Parathyroid adenoma (tissue), 2 donors: ENCODE measurements at regions not wholly inside any gene's neighbourhood (a gene's known extent, or its start where the extent isn't known, plus 50 kb on each side); places are given as distances from the start of the nearest gene placed in this dataset.

Source experiments
- H2AFZ ChIP-seq: fragments of 300-600 bp; sonication (generic); one replicate; pipeline ENCODE4 v1.7.0; 2017; ENCODE audit warnings: antibody characterized with exemption, mild to moderate bottlenecking
- H3K27ac ChIP-seq: fragments of 300-600 bp; sonication (generic); one replicate; pipeline ENCODE4 v1.7.0; 2017
- H3K27me3 ChIP-seq: fragments of 300-600 bp; sonication (generic); one replicate; pipeline ENCODE4 v1.7.0; 2017; ENCODE audit warnings: low read length; ENCODE audit not compliant: control insufficient read depth, insufficient read depth
- H3K36me3 ChIP-seq: fragments of 300-600 bp; sonication (generic); one replicate; pipeline ENCODE4 v1.7.0; 2017; ENCODE audit warnings: low read length; ENCODE audit not compliant: control insufficient read depth, insufficient read depth
- H3K4me1 ChIP-seq: fragments of 300-600 bp; sonication (generic); one replicate; pipeline ENCODE4 v1.7.0; 2017; ENCODE audit warnings: control low read depth
- H3K4me2 ChIP-seq: fragments of 300-600 bp; sonication (generic); one replicate; pipeline ENCODE4 v1.7.0; 2017; ENCODE audit warnings: low read length
- H3K4me3 ChIP-seq: fragments of 300-600 bp; sonication (generic); one replicate; pipeline ENCODE4 v1.7.0; 2017; ENCODE audit warnings: low read depth, low read length
- H3K79me2 ChIP-seq: fragments of 300-600 bp; sonication (generic); one replicate; pipeline ENCODE4 v1.7.0; 2017; ENCODE audit warnings: control low read depth
- H3K9ac ChIP-seq: fragments of 300-600 bp; sonication (generic); one replicate; pipeline ENCODE4 v1.7.0; 2017; ENCODE audit warnings: mild to moderate bottlenecking
- H3K9me3 ChIP-seq: fragments of 300-600 bp; sonication (generic); one replicate; pipeline ENCODE4 v1.7.0; 2017; ENCODE audit warnings: low read length; ENCODE audit not compliant: control insufficient read depth
- TF ChIP-seq, protein P1 (sequence below): fragments of 300-600 bp; sonication (generic); IDR thresholded peaks from one replicate; pipeline ENCODE4 v1.7.0; 2017; ENCODE audit warnings: antibody characterized with exemption, mild to moderate bottlenecking
- donor health status: primary hyperparathyroidism.

DNA sequence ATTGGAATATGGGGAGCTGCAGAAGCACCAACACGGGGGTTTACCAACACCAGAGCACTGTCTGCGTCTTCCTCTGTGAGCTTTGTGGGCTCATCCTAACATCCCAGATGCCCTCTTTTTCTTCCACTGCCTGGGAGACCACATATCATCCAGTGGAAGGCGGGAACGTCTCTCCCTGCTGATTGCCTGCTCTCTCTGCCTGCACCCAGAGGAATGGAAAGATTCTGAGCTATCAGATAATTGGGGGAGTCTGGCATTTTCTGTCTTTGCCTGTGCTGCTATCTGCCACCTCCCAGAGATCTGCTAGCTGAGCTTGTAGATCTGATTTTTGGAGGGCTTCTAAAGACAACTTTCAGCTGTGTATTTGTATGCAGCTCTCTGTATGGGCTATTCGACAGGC lies 166.2 kb upstream of the PLXNA2 start:
- TF ChIP-seq, protein P1, sequence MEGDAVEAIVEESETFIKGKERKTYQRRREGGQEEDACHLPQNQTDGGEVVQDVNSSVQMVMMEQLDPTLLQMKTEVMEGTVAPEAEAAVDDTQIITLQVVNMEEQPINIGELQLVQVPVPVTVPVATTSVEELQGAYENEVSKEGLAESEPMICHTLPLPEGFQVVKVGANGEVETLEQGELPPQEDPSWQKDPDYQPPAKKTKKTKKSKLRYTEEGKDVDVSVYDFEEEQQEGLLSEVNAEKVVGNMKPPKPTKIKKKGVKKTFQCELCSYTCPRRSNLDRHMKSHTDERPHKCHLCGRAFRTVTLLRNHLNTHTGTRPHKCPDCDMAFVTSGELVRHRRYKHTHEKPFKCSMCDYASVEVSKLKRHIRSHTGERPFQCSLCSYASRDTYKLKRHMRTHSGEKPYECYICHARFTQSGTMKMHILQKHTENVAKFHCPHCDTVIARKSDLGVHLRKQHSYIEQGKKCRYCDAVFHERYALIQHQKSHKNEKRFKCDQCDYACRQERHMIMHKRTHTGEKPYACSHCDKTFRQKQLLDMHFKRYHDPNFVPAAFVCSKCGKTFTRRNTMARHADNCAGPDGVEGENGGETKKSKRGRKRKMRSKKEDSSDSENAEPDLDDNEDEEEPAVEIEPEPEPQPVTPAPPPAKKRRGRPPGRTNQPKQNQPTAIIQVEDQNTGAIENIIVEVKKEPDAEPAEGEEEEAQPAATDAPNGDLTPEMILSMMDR = no peak
- Histone ChIP-seq H3K4me3 (no peak overlapping the region), H3K9ac (no peak overlapping the region), H3K4me1 (no peaks in the 10 kb centered on the region), H3K27ac (no peak overlapping the region), H3K9me3 (no peaks in the 10 kb centered on the region), H3K36me3 (no peaks in the 10 kb centered on the region), H2AFZ (no peak overlapping the region), H3K27me3 (no peaks in the 10 kb centered on the region), H3K4me2 (no peak overlapping the region), H3K79me2 (no peaks in the 10 kb centered on the region)

DNA sequence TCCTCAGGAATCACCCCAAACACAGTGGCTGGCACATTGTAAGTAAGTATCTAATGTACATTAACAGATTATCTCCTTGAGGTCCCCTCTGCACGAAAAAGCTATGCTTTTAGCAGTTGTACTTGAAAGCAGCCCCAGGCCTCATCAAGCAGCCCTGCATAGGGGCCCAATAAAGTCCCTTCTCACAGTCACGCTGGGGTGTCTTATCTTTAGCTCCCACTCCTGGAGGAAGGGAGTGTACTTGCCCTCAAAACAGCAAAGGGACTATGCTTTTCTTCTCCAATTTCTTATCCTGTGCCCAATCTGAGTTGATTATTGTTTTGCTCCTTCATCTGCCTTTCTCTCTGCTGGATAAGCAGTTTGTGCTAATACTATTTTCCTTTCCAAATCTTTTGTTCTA lies 168.8 kb upstream of the PLXNA2 start:
- no peak overlapping the region for H2AFZ ChIP-seq
- TF ChIP-seq, protein P1 = no peak

GRCh38 chr1:208418667-208419066 lies 174.5 kb upstream of the PLXNA2 start:
- Histone ChIP-seq H3K36me3 (no peaks in the 10 kb centered on the region), H3K4me3 (no peak overlapping the region), H3K79me2 (no peaks in the 10 kb centered on the region), H3K4me1 (no peaks in the 10 kb centered on the region), H3K9ac (no peak overlapping the region), H3K4me2 (no peak overlapping the region), H3K27me3 (no peaks in the 10 kb centered on the region), H3K27ac (no peak overlapping the region), H3K9me3 (no peaks in the 10 kb centered on the region), H2AFZ (no peak overlapping the region)
- TF ChIP-seq, protein P1 = no peak

More for the DNA sequence above, 168.8 kb upstream of the PLXNA2 start:
- Histone ChIP-seq H3K27ac (no peak overlapping the region), H3K79me2 (no peaks in the 10 kb centered on the region), H3K9me3 (no peaks in the 10 kb centered on the region), H3K4me3 (no peak overlapping the region), H3K9ac (no peak overlapping the region), H3K4me2 (no peak overlapping the region), H3K27me3 (no peaks in the 10 kb centered on the region), H3K36me3 (no peaks in the 10 kb centered on the region), H3K4me1 (no peaks in the 10 kb centered on the region)

DNA sequence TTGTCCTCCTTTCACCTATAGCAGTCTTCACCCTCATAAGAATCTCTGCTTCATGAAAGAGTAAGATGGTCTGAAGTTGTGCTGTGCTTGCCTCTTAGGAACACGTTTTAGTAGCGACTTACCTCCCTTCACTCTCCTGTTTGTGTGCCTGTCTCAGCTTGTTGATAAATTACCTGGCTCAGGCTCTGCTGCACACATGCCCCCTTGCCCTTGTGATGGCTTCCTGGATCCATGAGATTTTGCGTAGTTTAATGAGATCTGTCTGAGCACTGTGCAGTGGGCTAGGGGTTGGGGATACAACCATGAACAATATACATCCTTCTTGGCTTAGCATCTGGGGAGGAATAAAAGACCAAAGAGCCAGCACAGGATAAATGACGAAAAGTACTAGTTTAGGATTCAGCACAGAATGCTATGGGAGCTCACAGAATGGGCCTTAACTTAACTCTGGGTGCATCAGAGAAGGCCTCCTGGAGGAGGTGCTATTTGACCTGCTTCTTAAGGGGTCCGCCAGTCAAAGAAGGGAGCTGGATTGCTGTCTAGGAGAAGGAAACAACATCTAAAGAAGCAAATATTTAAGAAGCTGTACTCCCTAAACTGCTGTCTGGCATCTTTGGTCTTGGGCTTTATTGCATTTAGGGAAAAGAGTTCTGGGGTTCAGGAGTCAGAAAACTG lies 175.7 kb upstream of the PLXNA2 start:
- no peaks in the 10 kb centered on the region for H3K27me3 ChIP-seq
- H3K36me3 ChIP-seq = no peaks in the 10 kb centered on the region
- no peaks in the 10 kb centered on the region for H3K9me3 ChIP-seq
- TF ChIP-seq, protein P1 = no peak
- H3K27ac ChIP-seq = no peak overlapping the region
- no peak overlapping the region for H3K9ac ChIP-seq
- no peak overlapping the region for H2AFZ ChIP-seq
- no peaks in the 10 kb centered on the region for H3K4me1 ChIP-seq
- H3K79me2 ChIP-seq = no peaks in the 10 kb centered on the region
- H3K4me2 ChIP-seq = no peak overlapping the region
- no peak overlapping the region for H3K4me3 ChIP-seq

- Histone ChIP-seq H3K4me1 (no peaks in the 10 kb centered on the region), H3K9me3 (no peaks in the 10 kb centered on the region), H3K27ac (no peak overlapping the region), H2AFZ (no peak overlapping the region), H3K9ac (no peak overlapping the region), H3K36me3 (no peaks in the 10 kb centered on the region), H3K79me2 (no peaks in the 10 kb centered on the region), H3K4me3 (no peak overlapping the region), H3K4me2 (no peak overlapping the region), H3K27me3 (no peaks in the 10 kb centered on the region)
- TF ChIP-seq, protein P1 = no peak
Observed at GRCh38 chr1:208420696-208421095, 176.5 kb upstream of the PLXNA2 start.
